Activated naive CD8-positive, alpha-beta T cell treated with anti-CD3 and anti-CD28 coated beads for 36 hours (primary cell): ENCODE measurements at regions not wholly inside any gene's neighbourhood (a gene's known extent, or its start where the extent isn't known, plus 50 kb on each side); places are given as distances from the start of the nearest gene placed in this dataset.

Source experiments
- DNase-seq: peaks from one replicate; pipeline ENCODE4 v3.0.0; 2021
- H3K27ac Mint-ChIP-seq: one replicate; pipeline ENCODE4 v1.8.0; 2022; ENCODE audit warnings: mild to moderate bottlenecking, moderate library complexity, mixed read lengths
- H3K27me3 Mint-ChIP-seq: one replicate; pipeline ENCODE4 v1.8.0; 2022; ENCODE audit warnings: mild to moderate bottlenecking, mixed read lengths
- H3K36me3 Mint-ChIP-seq: one replicate; pipeline ENCODE4 v1.8.0; 2021; ENCODE audit warnings: mild to moderate bottlenecking, mixed read lengths
- H3K4me1 Mint-ChIP-seq: one replicate; pipeline ENCODE4 v1.8.0; 2021; ENCODE audit warnings: mixed read lengths
- H3K4me3 Mint-ChIP-seq: one replicate; pipeline ENCODE4 v1.8.0; 2022; ENCODE audit warnings: mild to moderate bottlenecking, moderate library complexity, mixed read lengths
- H3K9me3 Mint-ChIP-seq: one replicate; pipeline ENCODE4 v1.8.0; 2022; ENCODE audit warnings: mixed read lengths

- Mint-ChIP-seq H3K27ac (no peak overlapping the region), H3K4me1 (no peaks in the 10 kb centered on the region), H3K9me3 (peaks cover 8% of the 10 kb centered on the region), H3K36me3 (peaks cover 17% of the 10 kb centered on the region), H3K27me3 (no peaks in the 10 kb centered on the region), H3K4me3 (no peak overlapping the region)
- DNase-seq, result no peak
These were observed 214.0 kb downstream of the BRD1 start for GRCh38 chr22:49613511-49614270.

DNA sequence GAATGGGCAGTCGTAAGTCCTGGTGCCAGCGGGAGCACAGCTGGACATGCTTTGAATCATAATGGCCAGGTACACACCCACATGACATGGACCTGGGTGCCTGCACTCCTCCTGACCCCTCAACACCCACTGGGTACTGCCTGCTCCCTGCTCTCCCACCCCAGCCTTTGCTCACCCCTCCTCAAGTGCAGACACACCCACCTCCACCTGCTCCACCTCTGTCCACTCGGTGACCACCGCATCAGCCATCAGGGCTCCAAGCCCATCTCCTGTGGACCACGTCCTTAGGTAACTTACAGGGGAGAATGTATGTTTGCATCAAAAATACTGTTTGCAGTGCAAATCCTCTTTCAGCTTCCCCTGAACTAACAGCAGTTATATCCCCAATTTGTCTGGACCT is 214.6 kb downstream of the BRD1 start:
- Mint-ChIP-seq H3K9me3 (peaks cover 8% of the 10 kb centered on the region), H3K4me3 (no peak overlapping the region), H3K27me3 (no peaks in the 10 kb centered on the region), H3K27ac (no peak overlapping the region), H3K4me1 (no peaks in the 10 kb centered on the region), H3K36me3 (peaks cover 17% of the 10 kb centered on the region)
- DNase-seq, result no peak

- Mint-ChIP-seq H3K4me1 (no peaks in the 10 kb centered on the region), H3K27ac (no peak overlapping the region), H3K4me3 (no peak overlapping the region), H3K36me3 (peaks cover 42% of the 10 kb centered on the region), H3K9me3 (peaks cover 20% of the 10 kb centered on the region), H3K27me3 (no peaks in the 10 kb centered on the region)
- no peak for DNase-seq
These were observed 218.3 kb downstream of the BRD1 start for GRCh38 chr22:49609207-49609876.

DNA sequence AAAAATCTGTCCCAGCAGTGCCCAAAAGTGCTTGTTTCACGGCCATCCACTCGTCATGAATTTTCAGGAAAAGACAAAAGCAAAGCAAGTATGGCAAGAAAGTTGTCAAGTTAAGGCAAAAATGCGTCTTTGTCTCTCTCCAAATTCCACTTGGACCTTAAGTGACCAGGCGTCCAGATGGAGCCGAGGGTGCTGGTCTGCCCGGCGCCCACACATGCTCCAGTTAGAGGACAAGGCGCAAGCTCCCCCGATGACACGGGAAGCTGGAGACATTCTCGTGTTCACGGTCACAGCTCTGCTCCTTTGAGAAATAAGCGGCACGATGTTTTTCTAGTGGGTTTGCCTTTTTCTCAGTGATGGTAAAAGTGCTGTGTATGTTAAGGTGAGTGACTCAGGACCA is 219.0 kb downstream of the BRD1 start:
- H3K9me3 Mint-ChIP-seq, result peaks cover 23% of the 10 kb centered on the region
- no peaks in the 10 kb centered on the region for H3K27me3 Mint-ChIP-seq
- no peak overlapping the region for H3K4me3 Mint-ChIP-seq
- no peak overlapping the region for H3K27ac Mint-ChIP-seq
- DNase-seq, result no peak
- peaks cover 46% of the 10 kb centered on the region for H3K36me3 Mint-ChIP-seq
- no peaks in the 10 kb centered on the region for H3K4me1 Mint-ChIP-seq

GRCh38 chr22:49608228-49608627 is 219.4 kb downstream of the BRD1 start:
- H3K36me3 Mint-ChIP-seq, result peaks cover 45% of the 10 kb centered on the region

GRCh38 chr22:49607821-49608220 is 219.9 kb downstream of the BRD1 start:
- H3K36me3 Mint-ChIP-seq, result peaks cover 44% of the 10 kb centered on the region
- no peak for DNase-seq
- no peak overlapping the region for H3K27ac Mint-ChIP-seq
- H3K4me1 Mint-ChIP-seq, result no peaks in the 10 kb centered on the region
- peaks cover 20% of the 10 kb centered on the region for H3K9me3 Mint-ChIP-seq
- H3K27me3 Mint-ChIP-seq, result no peaks in the 10 kb centered on the region
- no peak overlapping the region for H3K4me3 Mint-ChIP-seq

More at GRCh38 chr22:49608228-49608627, 219.4 kb downstream of the BRD1 start:
- Mint-ChIP-seq H3K4me3 (no peak overlapping the region), H3K27ac (no peak overlapping the region), H3K4me1 (no peaks in the 10 kb centered on the region), H3K9me3 (peaks cover 25% of the 10 kb centered on the region), H3K27me3 (no peaks in the 10 kb centered on the region)
- DNase-seq, result no peak

DNA sequence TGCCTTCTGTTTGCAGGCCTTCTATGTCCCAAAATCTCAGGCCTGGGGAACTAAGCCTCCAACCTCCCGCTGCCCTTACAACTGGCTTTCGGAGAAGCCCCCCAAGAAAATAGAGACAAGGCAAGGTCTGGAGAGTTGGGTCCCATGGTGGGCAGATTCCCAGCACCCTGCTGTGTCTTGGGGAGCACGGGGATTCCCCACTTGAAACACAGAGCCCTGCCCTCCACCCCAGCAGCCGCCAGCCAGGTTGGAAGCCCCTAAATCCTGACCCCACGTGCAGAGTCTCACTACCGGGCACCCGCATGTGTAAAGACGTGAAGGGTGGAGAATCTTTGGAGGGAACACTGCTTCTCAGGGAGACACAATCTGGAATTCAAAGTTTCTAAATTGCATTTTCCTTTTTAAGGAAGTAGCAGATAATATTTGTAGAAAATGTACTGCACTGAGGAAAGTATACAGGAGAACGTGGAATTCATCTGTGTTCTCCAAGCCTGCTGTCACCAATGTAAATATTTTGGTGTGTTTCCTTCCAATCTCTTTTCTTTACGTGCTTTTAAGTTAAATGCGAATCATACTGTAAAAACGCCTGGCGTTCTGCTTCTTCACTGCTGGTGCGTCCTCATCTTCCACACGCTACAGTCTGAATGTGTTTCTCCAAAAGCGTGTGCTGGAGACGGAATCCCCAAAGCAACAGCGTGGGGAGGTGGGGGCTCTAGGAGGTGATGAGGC is 220.9 kb downstream of the BRD1 start:
- DNase-seq, result no peak
- no peaks in the 10 kb centered on the region for H3K27me3 Mint-ChIP-seq
- H3K27ac Mint-ChIP-seq, result no peak overlapping the region
- no peaks in the 10 kb centered on the region for H3K4me1 Mint-ChIP-seq
- H3K9me3 Mint-ChIP-seq, result peaks cover 18% of the 10 kb centered on the region
- H3K36me3 Mint-ChIP-seq, result peaks cover 43% of the 10 kb centered on the region
- no peak overlapping the region for H3K4me3 Mint-ChIP-seq

DNA sequence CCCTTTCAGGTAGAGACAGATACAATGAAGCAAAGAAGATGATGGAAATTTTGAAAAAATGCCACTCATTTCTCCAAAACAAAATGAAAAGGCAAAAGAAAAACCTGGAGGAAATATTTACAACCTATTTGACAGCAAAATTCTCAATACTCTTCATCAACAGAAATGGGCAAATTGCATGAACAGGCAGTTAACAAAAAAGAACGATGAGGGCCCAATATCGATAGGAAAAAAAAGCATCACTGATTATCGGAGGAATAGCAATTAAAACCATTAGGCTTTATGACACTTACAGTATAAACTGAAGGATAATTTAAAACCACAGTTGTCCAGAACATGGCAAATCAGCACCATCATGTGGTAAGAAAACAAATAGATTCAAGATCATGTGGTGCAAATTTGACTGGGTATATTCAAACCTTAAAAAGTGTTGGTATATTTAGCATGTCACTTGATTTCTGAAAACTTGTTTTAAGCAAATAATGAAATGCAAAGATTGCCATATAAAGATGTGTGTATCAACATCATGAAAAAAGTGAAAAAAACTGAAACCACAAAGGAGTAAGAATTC is 222.9 kb downstream of the BRD1 start:
- Mint-ChIP-seq H3K27ac (no peak overlapping the region), H3K4me3 (no peak overlapping the region), H3K27me3 (no peaks in the 10 kb centered on the region), H3K4me1 (peaks cover 2% of the 10 kb centered on the region), H3K9me3 (peaks cover 18% of the 10 kb centered on the region), H3K36me3 (peaks cover 41% of the 10 kb centered on the region)
- no peak for DNase-seq

DNA sequence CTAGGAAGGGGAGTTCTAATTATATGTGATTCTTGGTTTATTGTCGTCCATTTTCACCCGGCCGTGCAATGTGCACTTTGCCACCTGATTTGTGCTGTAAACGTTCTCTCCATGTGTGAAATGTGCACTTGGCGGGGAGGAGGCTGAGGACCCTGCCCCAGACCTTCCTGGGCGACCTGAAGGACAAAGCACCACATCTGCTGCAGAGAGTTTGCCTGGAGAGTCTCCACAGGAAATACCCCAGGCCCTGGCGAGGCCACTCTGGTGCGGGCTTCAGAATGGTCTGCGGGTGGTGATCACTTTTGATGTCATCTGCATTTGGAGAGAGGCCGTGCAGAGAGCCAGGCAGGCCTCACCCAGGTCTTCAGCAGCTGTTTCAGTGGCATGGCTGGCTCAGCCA is 224.7 kb downstream of the BRD1 start:
- peaks cover 2% of the 10 kb centered on the region for H3K4me1 Mint-ChIP-seq

GRCh38 chr22:49602481-49602880 is 225.2 kb downstream of the BRD1 start:
- H3K4me1 Mint-ChIP-seq, result peaks cover 2% of the 10 kb centered on the region
- H3K4me3 Mint-ChIP-seq, result no peak overlapping the region
- peaks cover 18% of the 10 kb centered on the region for H3K9me3 Mint-ChIP-seq
- peaks cover 34% of the 10 kb centered on the region for H3K36me3 Mint-ChIP-seq
- no peaks in the 10 kb centered on the region for H3K27me3 Mint-ChIP-seq
- H3K27ac Mint-ChIP-seq, result no peak overlapping the region
- no peak for DNase-seq

More for the DNA sequence above, 224.7 kb downstream of the BRD1 start:
- no peak for DNase-seq
- H3K27ac Mint-ChIP-seq, result no peak overlapping the region
- no peaks in the 10 kb centered on the region for H3K27me3 Mint-ChIP-seq
- no peak overlapping the region for H3K4me3 Mint-ChIP-seq
- H3K36me3 Mint-ChIP-seq, result peaks cover 40% of the 10 kb centered on the region
- H3K9me3 Mint-ChIP-seq, result peaks cover 18% of the 10 kb centered on the region

GRCh38 chr22:49601614-49602321 is 225.9 kb downstream of the BRD1 start:
- DNase-seq, result no peak
- Mint-ChIP-seq H3K27ac (no peak overlapping the region), H3K9me3 (peaks cover 17% of the 10 kb centered on the region), H3K27me3 (no peaks in the 10 kb centered on the region), H3K4me3 (no peak overlapping the region), H3K36me3 (peaks cover 28% of the 10 kb centered on the region), H3K4me1 (peaks cover 2% of the 10 kb centered on the region)

DNA sequence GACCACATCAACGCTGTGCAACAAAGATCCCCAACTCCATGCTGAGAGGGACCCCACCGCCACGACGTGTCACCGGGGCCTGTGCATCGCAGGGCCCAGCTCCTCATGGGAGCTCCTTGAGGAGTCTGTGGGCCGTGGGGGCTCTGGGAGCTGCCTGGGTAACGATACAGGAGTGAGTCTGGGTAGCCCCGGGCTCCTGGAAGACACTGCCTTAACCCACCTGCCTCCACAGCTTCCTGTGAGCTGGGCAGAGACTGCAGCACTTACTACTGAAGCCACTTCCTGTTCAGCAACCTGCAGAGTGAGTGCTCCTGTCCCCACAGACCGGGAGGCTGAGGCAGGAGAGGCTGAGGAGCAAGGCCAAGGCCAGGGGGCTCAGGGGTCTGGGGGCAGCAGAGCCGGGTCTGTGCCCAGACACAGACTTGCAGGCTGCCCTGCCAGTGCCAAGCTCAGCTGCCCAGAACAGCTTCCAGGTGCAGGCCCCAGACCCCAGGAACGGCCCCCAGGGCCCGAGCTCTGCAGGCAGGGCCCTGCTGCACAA is 226.7 kb downstream of the BRD1 start:
- Mint-ChIP-seq H3K9me3 (peaks cover 17% of the 10 kb centered on the region), H3K36me3 (peaks cover 27% of the 10 kb centered on the region), H3K4me1 (peaks cover 2% of the 10 kb centered on the region), H3K27ac (no peak overlapping the region), H3K27me3 (no peaks in the 10 kb centered on the region), H3K4me3 (no peak overlapping the region)
- no peak for DNase-seq

DNA sequence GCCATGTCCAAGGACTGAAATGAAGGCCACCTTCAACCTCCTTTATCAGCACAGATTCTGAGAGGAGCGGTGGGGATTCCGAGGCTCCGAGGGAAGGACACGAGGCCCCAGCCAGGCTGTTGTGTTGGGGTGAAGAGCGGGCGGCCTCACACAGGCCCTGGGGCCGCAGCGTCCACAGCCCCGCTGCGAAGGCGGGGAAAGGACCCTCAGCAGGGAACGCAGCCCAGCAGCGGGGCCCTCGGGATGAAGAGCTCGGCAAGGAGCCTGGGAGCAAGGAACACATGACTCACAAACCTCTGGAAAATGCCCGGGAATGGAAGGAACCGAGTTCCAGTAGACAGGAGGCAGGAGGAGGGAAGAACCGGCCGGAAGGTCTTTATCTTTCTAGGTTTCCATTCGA is 227.2 kb downstream of the BRD1 start:
- DNase-seq, result no peak
- peaks cover 27% of the 10 kb centered on the region for H3K36me3 Mint-ChIP-seq
- peaks cover 2% of the 10 kb centered on the region for H3K4me1 Mint-ChIP-seq
- H3K27ac Mint-ChIP-seq, result no peak overlapping the region
- no peak overlapping the region for H3K4me3 Mint-ChIP-seq
- H3K9me3 Mint-ChIP-seq, result peaks cover 16% of the 10 kb centered on the region
- no peaks in the 10 kb centered on the region for H3K27me3 Mint-ChIP-seq

GRCh38 chr22:49599691-49600455 is 227.8 kb downstream of the BRD1 start:
- Mint-ChIP-seq H3K27ac (no peak overlapping the region), H3K36me3 (peaks cover 21% of the 10 kb centered on the region), H3K4me3 (no peak overlapping the region), H3K27me3 (no peaks in the 10 kb centered on the region), H3K9me3 (peaks cover 11% of the 10 kb centered on the region), H3K4me1 (peaks cover 2% of the 10 kb centered on the region)
- no peak for DNase-seq
